ENCODE measurements at regions not wholly inside any gene's neighbourhood (a gene's known extent, or its start where the extent isn't known, plus 50 kb on each side); places are given as distances from the start of the nearest gene placed in this dataset.

DNA sequence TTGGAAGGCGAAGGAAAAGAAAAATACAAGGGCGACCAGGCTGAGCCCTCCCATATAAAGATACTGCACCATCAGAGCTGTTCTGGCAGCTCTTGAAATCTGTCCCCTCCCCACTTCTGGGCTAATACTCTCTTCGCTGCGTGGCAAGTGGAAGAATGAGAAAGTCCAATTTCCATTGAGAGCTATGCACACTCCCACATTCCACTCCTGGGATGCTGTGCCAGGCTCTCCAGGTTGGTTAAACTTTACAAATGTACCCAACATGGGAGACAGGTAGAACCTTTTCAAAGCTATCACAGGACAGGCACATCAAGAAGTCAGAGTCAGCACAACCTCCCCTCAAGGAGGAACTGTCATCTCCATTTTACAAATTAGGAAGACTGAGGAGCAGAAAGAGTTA is 465.0 kb downstream of the SHQ1 start:
- POLR2A ChIA-PET = no interaction called here
- no peak overlapping the region for H3K27ac ChIP-seq (ENCODE audit: low read length)
- BruUV-seq (replicated peaks) = no TSS peak
- no peaks in the 10 kb centered on the region for H3K9me3 ChIP-seq (ENCODE audit: control insufficient read depth, insufficient read depth, low read depth, low read length)
- H3K4me3 ChIP-seq (ENCODE audit: low read depth in 2 of 2, low read length in 2 of 2) = no peak overlapping the region
- intact Hi-C loops (cut with micrococcal nuclease; ENCODE audit: unreplicated experiment) = no loop called here
- H3K4me1 ChIP-seq (ENCODE audit: control insufficient read depth, insufficient read depth, low read length) = no peaks in the 10 kb centered on the region
- in situ Hi-C loops (cut with HindIII; ENCODE audit: low pct_unique_long_range_greater_than_20kb, low sequenced_read_pairs) = no loop called here
- CTCF ChIA-PET = no interaction called here
- TF ChIP-seq POLR2AphosphoS5 (IDR thresholded peaks at IDR 0.05; ENCODE audit: low read depth, low read length) (no peak), TCF7L2 (IDR thresholded peaks at IDR 0.05; ENCODE audit: low read depth, low read length) (no peak), SIN3A (IDR thresholded peaks at IDR 0.05; ENCODE audit: borderline replicate concordance, insufficient read depth, low read depth, low read length) (no peak)
- TF ChIP-seq, protein P1, sequence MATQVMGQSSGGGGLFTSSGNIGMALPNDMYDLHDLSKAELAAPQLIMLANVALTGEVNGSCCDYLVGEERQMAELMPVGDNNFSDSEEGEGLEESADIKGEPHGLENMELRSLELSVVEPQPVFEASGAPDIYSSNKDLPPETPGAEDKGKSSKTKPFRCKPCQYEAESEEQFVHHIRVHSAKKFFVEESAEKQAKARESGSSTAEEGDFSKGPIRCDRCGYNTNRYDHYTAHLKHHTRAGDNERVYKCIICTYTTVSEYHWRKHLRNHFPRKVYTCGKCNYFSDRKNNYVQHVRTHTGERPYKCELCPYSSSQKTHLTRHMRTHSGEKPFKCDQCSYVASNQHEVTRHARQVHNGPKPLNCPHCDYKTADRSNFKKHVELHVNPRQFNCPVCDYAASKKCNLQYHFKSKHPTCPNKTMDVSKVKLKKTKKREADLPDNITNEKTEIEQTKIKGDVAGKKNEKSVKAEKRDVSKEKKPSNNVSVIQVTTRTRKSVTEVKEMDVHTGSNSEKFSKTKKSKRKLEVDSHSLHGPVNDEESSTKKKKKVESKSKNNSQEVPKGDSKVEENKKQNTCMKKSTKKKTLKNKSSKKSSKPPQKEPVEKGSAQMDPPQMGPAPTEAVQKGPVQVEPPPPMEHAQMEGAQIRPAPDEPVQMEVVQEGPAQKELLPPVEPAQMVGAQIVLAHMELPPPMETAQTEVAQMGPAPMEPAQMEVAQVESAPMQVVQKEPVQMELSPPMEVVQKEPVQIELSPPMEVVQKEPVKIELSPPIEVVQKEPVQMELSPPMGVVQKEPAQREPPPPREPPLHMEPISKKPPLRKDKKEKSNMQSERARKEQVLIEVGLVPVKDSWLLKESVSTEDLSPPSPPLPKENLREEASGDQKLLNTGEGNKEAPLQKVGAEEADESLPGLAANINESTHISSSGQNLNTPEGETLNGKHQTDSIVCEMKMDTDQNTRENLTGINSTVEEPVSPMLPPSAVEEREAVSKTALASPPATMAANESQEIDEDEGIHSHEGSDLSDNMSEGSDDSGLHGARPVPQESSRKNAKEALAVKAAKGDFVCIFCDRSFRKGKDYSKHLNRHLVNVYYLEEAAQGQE (IDR thresholded peaks at IDR 0.05; ENCODE audit: insufficient read depth in 1 of 2, low read depth in 2 of 2, low read length in 1 of 2) = no peak
- TF ChIP-seq, protein P2, sequence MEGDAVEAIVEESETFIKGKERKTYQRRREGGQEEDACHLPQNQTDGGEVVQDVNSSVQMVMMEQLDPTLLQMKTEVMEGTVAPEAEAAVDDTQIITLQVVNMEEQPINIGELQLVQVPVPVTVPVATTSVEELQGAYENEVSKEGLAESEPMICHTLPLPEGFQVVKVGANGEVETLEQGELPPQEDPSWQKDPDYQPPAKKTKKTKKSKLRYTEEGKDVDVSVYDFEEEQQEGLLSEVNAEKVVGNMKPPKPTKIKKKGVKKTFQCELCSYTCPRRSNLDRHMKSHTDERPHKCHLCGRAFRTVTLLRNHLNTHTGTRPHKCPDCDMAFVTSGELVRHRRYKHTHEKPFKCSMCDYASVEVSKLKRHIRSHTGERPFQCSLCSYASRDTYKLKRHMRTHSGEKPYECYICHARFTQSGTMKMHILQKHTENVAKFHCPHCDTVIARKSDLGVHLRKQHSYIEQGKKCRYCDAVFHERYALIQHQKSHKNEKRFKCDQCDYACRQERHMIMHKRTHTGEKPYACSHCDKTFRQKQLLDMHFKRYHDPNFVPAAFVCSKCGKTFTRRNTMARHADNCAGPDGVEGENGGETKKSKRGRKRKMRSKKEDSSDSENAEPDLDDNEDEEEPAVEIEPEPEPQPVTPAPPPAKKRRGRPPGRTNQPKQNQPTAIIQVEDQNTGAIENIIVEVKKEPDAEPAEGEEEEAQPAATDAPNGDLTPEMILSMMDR (IDR thresholded peaks at IDR 0.05) = no peak
- H3K36me3 ChIP-seq (ENCODE audit: control insufficient read depth, insufficient read depth, low read length) = no peaks in the 10 kb centered on the region
- no peak for ATAC-seq
- DNase-seq (ENCODE audit: low read depth, low spot score) = no peak
- no peaks in the 10 kb centered on the region for H3K27me3 ChIP-seq (ENCODE audit: control insufficient read depth, insufficient read depth, low read length)

- Histone ChIP-seq H3K27me3 (ENCODE audit: control insufficient read depth, insufficient read depth, low read length) (no peaks in the 10 kb centered on the region), H3K36me3 (ENCODE audit: control insufficient read depth, insufficient read depth, low read length) (no peaks in the 10 kb centered on the region), H3K4me1 (ENCODE audit: control insufficient read depth, insufficient read depth, low read length) (no peaks in the 10 kb centered on the region), H3K27ac (ENCODE audit: low read length) (no peak overlapping the region), H3K4me3 (ENCODE audit: low read depth in 2 of 2, low read length in 2 of 2) (no peak overlapping the region), H3K9me3 (ENCODE audit: control insufficient read depth, insufficient read depth, low read depth, low read length) (no peaks in the 10 kb centered on the region)
- CTCF ChIA-PET = no interaction called here
- intact Hi-C loops (cut with micrococcal nuclease; ENCODE audit: unreplicated experiment) (no loop called here), in situ Hi-C loops (cut with HindIII; ENCODE audit: low pct_unique_long_range_greater_than_20kb, low sequenced_read_pairs) (no loop called here)
- BruUV-seq (replicated peaks) = no TSS peak
- POLR2A ChIA-PET = no interaction called here
- TF ChIP-seq, protein P1 (IDR thresholded peaks at IDR 0.05; ENCODE audit: insufficient read depth in 1 of 2, low read depth in 2 of 2, low read length in 1 of 2) = no peak
- TF ChIP-seq SIN3A (IDR thresholded peaks at IDR 0.05; ENCODE audit: borderline replicate concordance, insufficient read depth, low read depth, low read length) = no peak
- no peak for TF ChIP-seq POLR2AphosphoS5 (IDR thresholded peaks at IDR 0.05; ENCODE audit: low read depth, low read length)
- TF ChIP-seq, protein P2 (IDR thresholded peaks at IDR 0.05) = no peak
- TF ChIP-seq TCF7L2 (IDR thresholded peaks at IDR 0.05; ENCODE audit: low read depth, low read length) = no peak
- no peak for ATAC-seq
- DNase-seq (ENCODE audit: low read depth, low spot score) = no peak
These were observed 465.8 kb downstream of the SHQ1 start for GRCh38 chr3:72382460-72382859.
